PC-3 (cell line): ENCODE measurements at regions not wholly inside any gene's neighbourhood (a gene's known extent, or its start where the extent isn't known, plus 50 kb on each side); places are given as distances from the start of the nearest gene placed in this dataset.

ENCODE experiments used
- ATAC-seq: fragments of 200-7000 bp; cut with Tn5 transposase; 2 replicates; pipeline ENCODE4 v1.9.1; 2020; ENCODE audit warnings: mild to moderate bottlenecking, moderate library complexity
- BruUV-seq: library from RNA; stranded (reverse); fragments of 400-500 nt; replicated peaks from 2 replicates; lab custom pipeline; 2021; lab: Mats Ljungman, UMichigan
- CTCF ChIA-PET: fragments of 300-600 bp; sonication (Branson Sonifier 250); formaldehyde crosslinking; loops from one replicate; lab custom pipeline; 2022; ENCODE audit warnings: antibody characterized with exemption; lab: Charles Lee
- POLR2A ChIA-PET: fragments of 300-600 bp; sonication (Branson Sonifier 250); formaldehyde crosslinking; loops from one replicate; lab custom pipeline; 2022; ENCODE audit warnings: antibody characterized with exemption; ENCODE audit not compliant: unreplicated experiment; lab: Charles Lee
- DNase-seq: peaks from one replicate; pipeline ENCODE4 v3.0.0-alpha.2; 2015
- H2AFZ ChIP-seq: fragments of 300-600 bp; sonication (generic); 2 replicates; pipeline ENCODE4 v1.6.0; 2016; ENCODE audit warnings: antibody characterized with exemption, low read length
- H3F3A ChIP-seq: fragments of 300-600 bp; sonication (generic); one replicate; pipeline ENCODE4 v1.6.0; 2017; ENCODE audit warnings: antibody characterized with exemption, low read length, control low read depth, mild to moderate bottlenecking; ENCODE audit not compliant: unreplicated experiment
- H3K27ac ChIP-seq: fragments of 300-600 bp; sonication (generic); 2 replicates; pipeline ENCODE4 v1.5.1; 2016; ENCODE audit warnings: mild to moderate bottlenecking, low read length
- H3K27me3 ChIP-seq: fragments of 300-600 bp; sonication (generic); 2 replicates; pipeline ENCODE4 v1.6.1; 2016; ENCODE audit warnings: low read length, mixed read lengths
- H3K36me3 ChIP-seq: fragments of 300-600 bp; sonication (generic); 2 replicates; pipeline ENCODE4 v1.6.1; 2016; ENCODE audit warnings: low read depth, mixed run types, low read length, mixed read lengths
- H3K4me1 ChIP-seq: fragments of 300-600 bp; sonication (generic); 2 replicates; pipeline ENCODE4 v1.5.1; 2016; ENCODE audit warnings: low read length; ENCODE audit not compliant: insufficient read depth
- H3K4me2 ChIP-seq: fragments of 300-600 bp; sonication (generic); 2 replicates; pipeline ENCODE4 v1.6.0; 2016; ENCODE audit warnings: low read length
- H3K4me3 ChIP-seq: fragments of 300-600 bp; sonication (generic); 2 replicates; pipeline ENCODE4 v1.5.1; 2016; ENCODE audit warnings: mild to moderate bottlenecking, low read length, mixed read lengths
- H3K79me2 ChIP-seq: fragments of 300-600 bp; sonication (generic); 2 replicates; pipeline ENCODE4 v1.6.1; 2017; ENCODE audit warnings: low read length, mixed read lengths
- H3K9ac ChIP-seq: fragments of 300-600 bp; sonication (generic); 2 replicates; pipeline ENCODE4 v1.6.0; 2016; ENCODE audit warnings: mild to moderate bottlenecking, low read length
- H3K9me2 ChIP-seq: fragments of 300-600 bp; sonication (generic); replicated peaks from 2 replicates; pipeline ENCODE4 v1.6.1; 2016; ENCODE audit warnings: mixed run types, low read length, mixed read lengths
- H3K9me3 ChIP-seq: fragments of 300-600 bp; sonication (generic); 2 replicates; pipeline ENCODE4 v1.6.1; 2016; ENCODE audit warnings: low read length, mixed read lengths
- H4K20me1 ChIP-seq: fragments of 300-600 bp; sonication (generic); 2 replicates; pipeline ENCODE4 v1.6.1; 2016; ENCODE audit warnings: low read length, mixed read lengths
- EZH2 ChIP-seq: fragments of 300-600 bp; sonication (generic); IDR thresholded peaks from one replicate; pipeline ENCODE4 v1.6.1; 2017; ENCODE audit warnings: antibody characterized with exemption, mild to moderate bottlenecking, low read length; ENCODE audit not compliant: unreplicated experiment
- EZH2phosphoT487 ChIP-seq: fragments of 300-600 bp; sonication (generic); IDR thresholded peaks from 2 replicates; pipeline ENCODE4 v1.6.1; 2018; ENCODE audit warnings: mild to moderate bottlenecking, antibody characterized with exemption, low read length, borderline replicate concordance
- intact Hi-C: fragments of 100-400 bp; cut with micrococcal nuclease; formaldehyde crosslinking; loops from 2 replicates; pipeline ENCODE4 v1.9.0; 2023
- TF ChIP-seq, protein P1 (sequence below): fragments of 300-600 bp; sonication (generic); conservative IDR thresholded peaks from 2 replicates; pipeline ENCODE4 v1.5.1; 2017; ENCODE audit warnings: antibody characterized with exemption, low read depth, mild to moderate bottlenecking, low read length

DNA sequence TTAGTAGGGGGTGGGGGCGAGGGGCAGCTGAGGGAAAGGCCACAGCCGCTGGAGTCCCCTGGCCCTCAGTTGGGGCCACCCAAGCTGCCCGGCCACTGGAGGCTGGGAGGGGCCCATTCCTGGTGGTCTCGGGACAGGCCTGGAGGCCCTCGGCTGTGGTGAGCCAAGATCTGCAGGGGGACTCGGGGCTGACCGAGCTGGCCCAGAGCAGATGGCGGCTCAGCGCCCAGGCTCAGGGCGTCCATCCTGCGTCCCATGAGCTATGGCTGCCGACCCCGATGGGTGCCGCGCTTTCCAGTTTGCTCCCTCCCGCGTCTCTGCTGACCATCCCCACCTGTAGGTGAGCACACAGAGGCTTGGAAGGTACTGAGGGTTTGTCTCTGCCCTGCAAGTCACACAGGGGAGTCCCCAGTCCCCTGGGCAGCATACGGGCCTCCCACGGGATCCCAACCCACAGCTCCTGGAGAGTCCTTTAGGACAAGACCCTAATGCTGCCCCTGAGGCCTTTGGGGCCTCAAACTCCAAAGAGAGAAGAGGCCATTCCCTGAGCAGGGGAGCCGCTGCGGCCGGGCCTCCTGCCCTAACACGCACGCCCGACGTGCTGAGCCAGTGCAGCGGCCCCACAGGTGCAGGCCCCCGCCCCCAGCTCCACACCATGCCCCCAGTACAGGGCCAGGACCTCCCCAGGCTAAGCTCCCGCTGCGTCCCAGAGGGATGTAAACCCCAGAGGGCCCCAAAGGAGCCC lies 107.2 kb downstream of the MICALL2 start:
- no peak for TF ChIP-seq EZH2phosphoT487
- no peak for TF ChIP-seq EZH2
- TF ChIP-seq, protein P1, sequence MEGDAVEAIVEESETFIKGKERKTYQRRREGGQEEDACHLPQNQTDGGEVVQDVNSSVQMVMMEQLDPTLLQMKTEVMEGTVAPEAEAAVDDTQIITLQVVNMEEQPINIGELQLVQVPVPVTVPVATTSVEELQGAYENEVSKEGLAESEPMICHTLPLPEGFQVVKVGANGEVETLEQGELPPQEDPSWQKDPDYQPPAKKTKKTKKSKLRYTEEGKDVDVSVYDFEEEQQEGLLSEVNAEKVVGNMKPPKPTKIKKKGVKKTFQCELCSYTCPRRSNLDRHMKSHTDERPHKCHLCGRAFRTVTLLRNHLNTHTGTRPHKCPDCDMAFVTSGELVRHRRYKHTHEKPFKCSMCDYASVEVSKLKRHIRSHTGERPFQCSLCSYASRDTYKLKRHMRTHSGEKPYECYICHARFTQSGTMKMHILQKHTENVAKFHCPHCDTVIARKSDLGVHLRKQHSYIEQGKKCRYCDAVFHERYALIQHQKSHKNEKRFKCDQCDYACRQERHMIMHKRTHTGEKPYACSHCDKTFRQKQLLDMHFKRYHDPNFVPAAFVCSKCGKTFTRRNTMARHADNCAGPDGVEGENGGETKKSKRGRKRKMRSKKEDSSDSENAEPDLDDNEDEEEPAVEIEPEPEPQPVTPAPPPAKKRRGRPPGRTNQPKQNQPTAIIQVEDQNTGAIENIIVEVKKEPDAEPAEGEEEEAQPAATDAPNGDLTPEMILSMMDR, result no peak
- Histone ChIP-seq H3K79me2 (no peaks in the 10 kb centered on the region), H4K20me1 (no peaks in the 10 kb centered on the region), H3F3A (no peaks in the 10 kb centered on the region), H3K4me1 (no peaks in the 10 kb centered on the region), H3K4me2 (no peak overlapping the region), H3K9ac (no peak overlapping the region), H3K4me3 (no peak overlapping the region), H3K9me3 (no peaks in the 10 kb centered on the region), H2AFZ (no peak overlapping the region), H3K27me3 (peaks cover 33% of the 10 kb centered on the region), H3K9me2 (no peaks in the 10 kb centered on the region), H3K36me3 (no peaks in the 10 kb centered on the region), H3K27ac (no peak overlapping the region)
- CTCF ChIA-PET, result no interaction called here
- intact Hi-C loops, result no loop called here
- no peak for ATAC-seq
- POLR2A ChIA-PET, result no interaction called here
- no peak for DNase-seq
- BruUV-seq, result no TSS peak

DNA sequence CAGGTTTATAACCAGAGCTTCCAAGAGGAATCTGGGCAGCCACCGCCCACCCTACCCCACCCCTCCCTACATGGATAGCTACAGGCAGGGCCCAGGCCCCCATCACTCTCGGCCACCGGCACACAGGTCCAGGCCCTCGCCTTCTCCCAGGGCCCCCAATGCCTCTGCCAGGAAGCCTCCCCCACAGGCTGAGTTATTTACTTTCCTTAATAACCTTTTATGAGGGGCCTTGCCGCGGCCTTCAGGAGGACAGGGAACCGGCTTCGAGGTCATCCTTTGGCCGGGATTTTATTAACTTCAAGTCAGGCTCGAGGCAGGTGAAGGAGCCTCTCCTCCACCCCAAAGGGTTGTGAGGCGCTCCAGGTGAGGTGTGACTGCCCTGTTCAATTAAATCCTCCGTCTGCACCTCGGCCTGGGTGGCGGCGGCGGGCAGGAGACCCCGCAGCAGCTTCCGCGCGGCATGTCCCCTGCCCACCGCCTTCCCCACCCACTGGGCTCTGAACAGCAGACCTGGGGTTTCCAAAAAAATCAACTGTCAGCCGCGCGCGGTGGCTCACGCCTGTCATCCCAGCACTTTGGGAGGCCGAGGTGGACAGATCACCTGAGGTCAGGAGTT lies 106.5 kb downstream of the MICALL2 start:
- BruUV-seq, result no TSS peak
- Histone ChIP-seq H3K27me3 (peaks cover 27% of the 10 kb centered on the region), H2AFZ (no peak overlapping the region), H4K20me1 (no peaks in the 10 kb centered on the region), H3F3A (no peaks in the 10 kb centered on the region), H3K4me1 (no peaks in the 10 kb centered on the region), H3K9me3 (no peaks in the 10 kb centered on the region), H3K9me2 (no peaks in the 10 kb centered on the region), H3K27ac (no peak overlapping the region), H3K4me3 (no peak overlapping the region), H3K4me2 (no peak overlapping the region), H3K9ac (no peak overlapping the region), H3K36me3 (no peaks in the 10 kb centered on the region), H3K79me2 (no peaks in the 10 kb centered on the region)
- intact Hi-C loops, result no loop called here
- ATAC-seq (no peak), DNase-seq (no peak)
- CTCF ChIA-PET, result interaction anchor here (0.6 kb wide), 1 partner anchor 51 kb away, joined by 4 read pairs; no protein-coding TSS in a partner anchor
- POLR2A ChIA-PET, result no interaction called here
- TF ChIP-seq EZH2phosphoT487 (no peak), EZH2 (no peak)
- TF ChIP-seq, protein P1, result no peak
